ENCODE measurements at regions not wholly inside any gene's neighbourhood (a gene's known extent, or its start where the extent isn't known, plus 50 kb on each side); places are given as distances from the start of the nearest gene placed in this dataset.

- TF ChIP-seq CTCF (IDR thresholded peaks at IDR 0.05) (no peak), POLR2A (IDR thresholded peaks at IDR 0.05) (no peak)
Observed at GRCh38 chr11:113567867-113568544, 92.8 kb upstream of the DRD2 start.
